ENCODE measurements at regions not wholly inside any gene's neighbourhood (a gene's known extent, or its start where the extent isn't known, plus 50 kb on each side); places are given as distances from the start of the nearest gene placed in this dataset.

DNA sequence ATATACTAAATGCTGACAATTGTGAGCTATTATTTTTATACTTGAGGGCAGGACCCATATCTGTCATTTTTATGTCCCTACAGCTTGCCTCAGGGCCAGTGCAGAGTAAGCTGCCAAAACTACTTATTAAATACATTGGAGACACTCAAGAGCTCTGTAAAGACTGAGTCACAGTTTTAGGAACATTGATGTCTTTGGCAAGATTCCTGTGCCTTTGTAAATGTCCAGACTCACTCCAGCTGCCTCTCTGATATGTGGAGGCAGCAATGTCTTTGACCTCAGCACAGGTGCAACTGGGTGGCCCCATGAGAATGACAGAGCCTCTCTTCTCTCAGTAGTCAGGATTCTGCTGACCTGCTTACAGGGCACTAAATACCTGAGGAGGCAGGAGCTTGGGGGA is 363.2 kb downstream of the OSTF1 start:
- no peaks in the 10 kb centered on the region for H3K36me3 ChIP-seq (ENCODE audit: insufficient read depth, low read length)
- no peaks in the 10 kb centered on the region for H3K4me1 ChIP-seq (ENCODE audit: insufficient read depth, low read length, poor library complexity, severe bottlenecking)
- H3K4me3 ChIP-seq (ENCODE audit: low read length, poor library complexity, severe bottlenecking): no peak overlapping the region
- H3K9ac ChIP-seq (ENCODE audit: low read depth, low read length, poor library complexity, severe bottlenecking): no peak overlapping the region
- no peaks in the 10 kb centered on the region for H3K9me2 ChIP-seq (replicated peaks; ENCODE audit: low read depth, low read length)
- H3K79me2 ChIP-seq (ENCODE audit: insufficient read depth, low read length): no peaks in the 10 kb centered on the region
- H3F3A ChIP-seq (ENCODE audit: low read depth): no peaks in the 10 kb centered on the region
- H4K20me1 ChIP-seq (ENCODE audit: insufficient read depth, low read length, poor library complexity, severe bottlenecking): no peaks in the 10 kb centered on the region
- no peaks in the 10 kb centered on the region for H3K9me3 ChIP-seq (ENCODE audit: insufficient read depth, low read depth, low read length)
- H3K27me3 ChIP-seq (ENCODE audit: insufficient read depth, low read length, poor library complexity, severe bottlenecking): no peaks in the 10 kb centered on the region
- no peak overlapping the region for H2AFZ ChIP-seq (ENCODE audit: low read length)
- no peak overlapping the region for H3K4me2 ChIP-seq (ENCODE audit: low read depth, low read length, poor library complexity, severe bottlenecking)
- TF ChIP-seq CTCF (conservative IDR thresholded peaks at IDR 0.05; ENCODE audit: low read length) (no peak), EZH2phosphoT487 (IDR thresholded peaks at IDR 0.05; ENCODE audit: borderline replicate concordance) (no peak)

GRCh38 chr9:75452512-75452911 is 364.2 kb downstream of the OSTF1 start:
- no peaks in the 10 kb centered on the region for H3F3A ChIP-seq (ENCODE audit: low read depth)
- H2AFZ ChIP-seq (ENCODE audit: low read length): no peak overlapping the region
- no peak overlapping the region for H3K4me2 ChIP-seq (ENCODE audit: low read depth, low read length, poor library complexity, severe bottlenecking)
- H3K79me2 ChIP-seq (ENCODE audit: insufficient read depth, low read length): no peaks in the 10 kb centered on the region
- H3K9me3 ChIP-seq (ENCODE audit: insufficient read depth, low read depth, low read length): no peaks in the 10 kb centered on the region
- no peaks in the 10 kb centered on the region for H3K9me2 ChIP-seq (replicated peaks; ENCODE audit: low read depth, low read length)
- H3K4me1 ChIP-seq (ENCODE audit: insufficient read depth, low read length, poor library complexity, severe bottlenecking): no peaks in the 10 kb centered on the region
- no peak overlapping the region for H3K4me3 ChIP-seq (ENCODE audit: low read length, poor library complexity, severe bottlenecking)
- no peak overlapping the region for H3K9ac ChIP-seq (ENCODE audit: low read depth, low read length, poor library complexity, severe bottlenecking)
- no peaks in the 10 kb centered on the region for H4K20me1 ChIP-seq (ENCODE audit: insufficient read depth, low read length, poor library complexity, severe bottlenecking)
- H3K36me3 ChIP-seq (ENCODE audit: insufficient read depth, low read length): no peaks in the 10 kb centered on the region
- H3K27me3 ChIP-seq (ENCODE audit: insufficient read depth, low read length, poor library complexity, severe bottlenecking): no peaks in the 10 kb centered on the region
- TF ChIP-seq CTCF (conservative IDR thresholded peaks at IDR 0.05; ENCODE audit: low read length) (no peak), EZH2phosphoT487 (IDR thresholded peaks at IDR 0.05; ENCODE audit: borderline replicate concordance) (no peak)

GRCh38 chr9:75454043-75454442 is 365.7 kb downstream of the OSTF1 start:
- Histone ChIP-seq H3K79me2 (ENCODE audit: insufficient read depth, low read length) (no peaks in the 10 kb centered on the region), H3K9me2 (replicated peaks; ENCODE audit: low read depth, low read length) (no peaks in the 10 kb centered on the region), H3K4me2 (ENCODE audit: low read depth, low read length, poor library complexity, severe bottlenecking) (no peak overlapping the region), H3K9me3 (ENCODE audit: insufficient read depth, low read depth, low read length) (no peaks in the 10 kb centered on the region), H2AFZ (ENCODE audit: low read length) (no peak overlapping the region), H4K20me1 (ENCODE audit: insufficient read depth, low read length, poor library complexity, severe bottlenecking) (no peaks in the 10 kb centered on the region), H3K36me3 (ENCODE audit: insufficient read depth, low read length) (no peaks in the 10 kb centered on the region), H3K4me3 (ENCODE audit: low read length, poor library complexity, severe bottlenecking) (no peak overlapping the region), H3K9ac (ENCODE audit: low read depth, low read length, poor library complexity, severe bottlenecking) (no peak overlapping the region), H3F3A (ENCODE audit: low read depth) (no peaks in the 10 kb centered on the region), H3K27me3 (ENCODE audit: insufficient read depth, low read length, poor library complexity, severe bottlenecking) (no peaks in the 10 kb centered on the region), H3K4me1 (ENCODE audit: insufficient read depth, low read length, poor library complexity, severe bottlenecking) (no peaks in the 10 kb centered on the region)
- TF ChIP-seq EZH2phosphoT487 (IDR thresholded peaks at IDR 0.05; ENCODE audit: borderline replicate concordance) (no peak), CTCF (conservative IDR thresholded peaks at IDR 0.05; ENCODE audit: low read length) (no peak)

All from Loucy (cell line).